ENCODE measurements at regions not wholly inside any gene's neighbourhood (a gene's known extent, or its start where the extent isn't known, plus 50 kb on each side); places are given as distances from the start of the nearest gene placed in this dataset.

- DNase-seq (ENCODE audit: low read depth) = no peak
Observed at GRCh38 chr10:15462253-15462897, 91.3 kb upstream of the FAM171A1 start.

GRCh38 chr10:15461353-15462108 lies 90.4 kb upstream of the FAM171A1 start:
- peak; percentile 79 for DNase-seq (ENCODE audit: low read depth)

DNA sequence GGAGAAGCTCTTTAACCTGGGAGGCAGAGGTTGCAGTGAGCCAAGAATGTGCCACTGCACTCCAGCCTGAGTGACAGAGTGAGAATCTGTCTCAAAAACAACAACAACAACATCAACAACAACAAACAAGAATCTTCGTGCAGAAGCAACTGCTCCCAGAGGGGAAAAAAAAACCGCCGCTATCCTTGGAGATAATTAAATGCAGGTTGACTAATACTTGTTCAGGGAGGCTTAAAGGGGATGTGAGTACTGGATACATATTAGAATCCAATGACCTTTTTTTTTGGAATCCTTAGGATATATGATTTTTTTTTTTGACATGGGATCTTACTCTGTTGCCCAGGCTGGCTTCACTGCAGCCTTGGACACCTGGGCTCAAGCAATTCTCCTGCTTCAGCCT lies 89.6 kb upstream of the FAM171A1 start:
- DNase-seq (ENCODE audit: low read depth) = no peak

GRCh38 chr10:15459218-15459617 lies 88.1 kb upstream of the FAM171A1 start:
- DNase-seq (ENCODE audit: low read depth) = no peak

GRCh38 chr10:15457382-15457781 lies 86.3 kb upstream of the FAM171A1 start:
- DNase-seq (ENCODE audit: low read depth) = no peak

GRCh38 chr10:15455456-15455855 lies 84.4 kb upstream of the FAM171A1 start:
- no peak for DNase-seq (ENCODE audit: low read depth)

DNA sequence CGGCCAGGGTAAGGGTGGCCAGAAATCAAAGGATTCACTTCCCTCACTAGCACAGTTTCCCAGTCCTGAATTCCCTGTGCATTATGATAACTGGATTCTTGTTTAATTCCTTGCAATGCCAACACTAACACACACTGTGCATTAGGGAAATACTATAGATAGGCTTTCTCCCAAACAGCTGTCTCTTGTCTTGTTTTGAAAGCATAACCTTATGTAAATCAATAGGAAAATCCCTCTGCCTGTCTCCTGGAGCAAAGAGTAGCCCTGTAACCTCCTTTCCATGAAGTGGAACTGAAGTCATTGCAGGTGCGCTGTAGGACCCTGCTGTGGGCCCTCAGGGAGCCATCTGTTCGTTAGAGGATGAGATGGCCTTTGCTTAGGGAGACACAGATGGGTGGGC lies 82.8 kb upstream of the FAM171A1 start:
- DNase-seq (ENCODE audit: low read depth) = no peak

DNA sequence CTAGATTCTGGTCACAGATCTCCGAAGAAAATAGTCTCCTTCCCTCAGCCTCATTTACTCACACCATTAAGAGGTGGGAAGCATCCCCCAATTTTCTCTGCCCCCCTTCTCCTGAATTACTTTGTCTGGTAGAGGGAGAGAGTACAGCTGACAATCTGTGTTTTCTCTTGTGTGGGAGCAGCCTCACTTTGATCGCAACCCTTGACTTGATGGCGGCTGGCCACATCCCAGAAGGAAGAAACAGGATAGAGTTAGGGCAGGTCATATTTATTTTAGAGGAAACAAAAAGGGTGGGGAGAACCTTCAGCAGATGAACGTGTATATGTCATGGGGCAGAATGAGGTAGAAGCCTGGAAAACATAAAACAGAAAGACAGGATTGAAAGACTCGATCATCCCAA lies 82.4 kb upstream of the FAM171A1 start:
- no peak for DNase-seq (ENCODE audit: low read depth)

GRCh38 chr10:15452545-15452944 lies 81.5 kb upstream of the FAM171A1 start:
- DNase-seq (ENCODE audit: low read depth) = no peak

GRCh38 chr10:15451137-15452094 lies 80.3 kb upstream of the FAM171A1 start:
- no peak for DNase-seq (ENCODE audit: low read depth)

DNA sequence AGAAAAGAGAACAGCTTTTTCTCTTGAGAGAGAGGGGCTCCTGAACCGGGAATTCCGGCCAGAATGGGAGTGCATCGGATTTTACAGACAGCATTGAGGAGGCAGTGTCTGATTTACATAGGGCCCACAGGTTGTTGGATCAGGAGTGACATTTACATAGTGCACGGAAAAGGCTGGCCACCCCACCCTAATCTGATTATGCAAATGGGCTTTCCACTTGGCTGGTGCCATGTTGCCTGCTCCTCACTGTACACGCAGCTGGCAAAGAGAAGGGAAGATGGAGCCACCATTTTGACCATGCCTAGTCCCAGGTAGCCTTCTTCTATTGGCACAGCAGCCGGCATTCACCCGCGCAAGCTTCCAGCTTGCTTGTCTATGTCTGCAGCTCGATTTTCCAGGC lies 77.5 kb upstream of the FAM171A1 start:
- no peak for DNase-seq (ENCODE audit: low read depth)

- no peak for DNase-seq (ENCODE audit: low read depth)
Observed at GRCh38 chr10:15445006-15445390, 73.9 kb upstream of the FAM171A1 start.

DNA sequence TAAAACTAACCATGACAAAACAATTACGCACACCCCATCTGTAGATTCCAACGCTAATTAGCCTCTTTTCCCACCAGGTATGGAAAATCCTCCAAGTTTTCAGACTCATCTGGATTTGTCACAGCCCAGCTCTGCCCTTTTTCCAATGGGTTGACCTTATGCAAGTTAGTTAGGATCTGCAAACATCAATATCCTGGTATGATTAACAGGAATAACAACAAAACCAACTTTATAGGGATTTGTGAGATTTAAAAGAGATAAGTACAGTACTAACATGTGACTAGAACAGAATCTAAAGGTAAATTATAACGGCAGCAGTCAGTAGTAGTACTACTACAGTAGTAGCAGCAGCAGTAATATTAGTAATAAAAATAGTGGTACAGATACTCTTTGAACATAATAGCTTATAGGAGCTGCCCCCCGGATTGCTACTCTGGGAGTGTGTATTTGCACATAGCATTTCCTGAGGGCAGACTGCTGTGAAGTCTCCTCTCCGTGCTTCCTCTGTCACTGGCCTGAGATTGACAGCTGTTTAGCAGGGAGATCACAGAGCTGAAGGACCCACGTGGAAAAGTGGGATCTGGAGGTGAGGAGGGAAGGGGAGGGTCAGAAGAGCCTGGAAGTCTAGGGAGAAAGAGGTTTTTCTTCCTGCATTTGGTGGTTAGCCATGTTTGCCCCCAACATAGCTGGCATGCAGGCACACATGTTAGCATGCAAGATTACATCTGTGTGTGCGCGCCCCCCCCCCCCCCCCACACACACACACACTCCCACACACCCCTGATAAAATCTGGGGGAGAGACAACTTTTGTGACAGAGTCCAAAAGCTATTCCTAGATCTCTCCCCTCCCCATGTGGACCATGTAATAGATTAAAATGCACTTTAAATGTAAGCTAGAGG lies 73.3 kb upstream of the FAM171A1 start:
- DNase-seq (ENCODE audit: low read depth) = no peak

DNA sequence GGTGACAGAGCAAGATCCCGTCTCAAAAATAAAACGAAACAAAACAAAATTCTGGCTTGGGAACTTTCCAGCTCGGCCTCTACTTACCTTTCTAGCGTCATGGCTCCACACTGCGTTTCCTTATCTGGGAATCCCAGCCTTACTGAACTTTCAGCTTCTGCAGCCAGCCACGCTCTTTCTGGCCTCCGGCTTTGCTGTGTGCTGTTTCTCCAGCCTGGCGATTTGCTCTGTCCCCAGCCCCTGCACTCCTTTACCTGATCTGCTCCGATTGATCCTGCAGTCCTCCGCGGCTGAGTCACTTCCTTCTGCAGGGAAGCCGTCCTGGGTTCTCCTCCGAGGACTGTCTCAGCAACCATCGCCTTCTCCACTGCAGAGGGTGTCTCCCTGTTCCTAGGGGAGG lies 71.0 kb upstream of the FAM171A1 start:
- DNase-seq (ENCODE audit: low read depth) = no peak

DNA sequence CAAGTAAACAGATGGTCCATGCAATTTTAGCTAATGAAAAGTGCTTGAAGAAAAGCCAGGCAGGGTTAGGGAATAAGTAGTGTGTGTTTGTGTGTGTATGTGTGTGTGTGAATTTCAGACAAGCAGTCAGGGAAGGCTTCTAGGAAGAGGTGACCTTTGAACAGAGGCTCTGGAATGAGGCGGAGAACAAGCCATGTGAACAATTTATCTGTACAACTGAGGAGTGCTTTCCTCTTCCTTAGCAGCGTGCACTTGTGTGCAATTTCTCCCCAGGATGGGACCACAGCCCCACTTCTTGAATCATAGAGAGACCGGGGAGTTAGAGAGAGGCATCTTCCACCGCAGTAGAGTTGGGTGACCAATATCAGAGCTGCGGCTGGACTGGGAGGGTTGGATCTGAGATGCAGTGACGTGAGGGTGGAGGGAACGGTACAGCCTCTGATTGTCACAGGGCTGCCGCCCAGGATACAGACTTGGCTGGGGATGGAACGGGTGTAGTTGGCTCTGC lies 69.2 kb upstream of the FAM171A1 start:
- no peak for DNase-seq (ENCODE audit: low read depth)

- DNase-seq (ENCODE audit: low read depth) = no peak
Observed at GRCh38 chr10:15439341-15439842, 68.3 kb upstream of the FAM171A1 start.

- DNase-seq (ENCODE audit: low read depth) = no peak
Observed at GRCh38 chr10:15436696-15437095, 65.6 kb upstream of the FAM171A1 start.

DNA sequence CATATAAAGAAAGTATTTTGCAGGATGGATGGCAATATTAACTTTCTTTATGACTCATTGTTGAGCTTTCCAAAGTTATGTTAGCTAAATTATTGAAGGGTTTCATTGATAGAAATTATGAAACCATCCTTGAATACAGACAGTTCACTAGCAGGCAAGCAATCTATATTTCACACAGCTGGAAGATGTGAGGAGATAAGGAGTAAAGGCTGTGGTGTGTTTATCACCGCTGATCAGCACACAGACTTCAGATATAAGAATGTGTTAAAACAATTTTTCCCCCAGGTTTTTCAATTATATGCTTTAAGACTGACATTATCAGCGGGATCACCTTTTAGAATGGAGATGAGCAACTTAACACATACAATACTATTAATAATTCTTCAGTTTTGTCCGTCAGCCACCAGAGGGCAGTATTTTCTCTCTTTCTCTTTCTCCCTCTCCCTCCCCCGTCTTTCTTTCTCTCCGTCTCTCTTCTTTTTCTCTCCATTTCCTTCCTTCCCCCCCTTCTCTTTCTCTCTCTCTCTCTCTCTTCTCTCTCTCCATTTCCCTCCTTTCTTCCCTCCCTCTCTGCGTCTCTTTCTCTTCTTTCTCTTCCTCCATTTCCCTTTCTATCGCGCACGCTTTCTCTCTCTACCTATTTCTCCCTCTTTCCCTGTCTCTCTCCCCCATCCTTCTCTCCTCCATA lies 62.9 kb upstream of the FAM171A1 start:
- DNase-seq (ENCODE audit: low read depth) = no peak

DNA sequence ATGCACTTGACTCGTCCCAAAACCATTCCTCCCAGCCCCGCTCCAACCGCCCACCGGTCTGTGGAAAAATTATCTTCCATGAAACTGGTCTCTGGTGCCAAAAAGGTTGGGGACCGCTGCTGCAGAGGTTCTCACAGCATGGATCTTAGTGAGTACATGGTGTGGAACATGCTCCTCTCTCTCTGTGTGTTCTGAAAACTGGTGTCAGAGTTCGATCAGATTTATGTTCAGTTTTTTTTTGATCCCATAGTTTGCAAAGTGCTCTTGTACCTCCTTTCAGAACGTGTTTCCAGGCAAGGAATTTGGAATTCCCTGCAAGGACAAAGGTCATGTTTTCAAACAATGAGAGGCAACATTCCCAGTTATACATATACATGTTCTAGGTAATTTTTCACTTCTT lies 61.2 kb upstream of the FAM171A1 start:
- DNase-seq (ENCODE audit: low read depth) = no peak

GRCh38 chr10:15430969-15431771 lies 60.1 kb upstream of the FAM171A1 start:
- DNase-seq (ENCODE audit: low read depth) = no peak
